ENCODE measurements at regions not wholly inside any gene's neighbourhood (a gene's known extent, or its start where the extent isn't known, plus 50 kb on each side); places are given as distances from the start of the nearest gene placed in this dataset.

- Histone ChIP-seq H2AFZ (ENCODE audit: low read depth, low read length) (no peak overlapping the region), H3K4me2 (ENCODE audit: insufficient read depth, low read length) (no peak overlapping the region), H3K4me1 (replicated peaks in 1 of 2; ENCODE audit: control insufficient read depth in 2 of 2, insufficient read depth in 2 of 2, low read length in 2 of 2) (no peaks in the 10 kb centered on the region), H3K36me3 (ENCODE audit: control insufficient read depth, insufficient read depth, low read length) (no peaks in the 10 kb centered on the region), H3K4me3 (no peak overlapping the region), H3K27me3 (ENCODE audit: control insufficient read depth in 2 of 2, insufficient read depth in 2 of 2, low read length in 2 of 2) (peaks cover 24 to 33% of the 10 kb centered on the region in 2 experiments; a peak in 4 of 5 replicates), H4K20me1 (replicated peaks; ENCODE audit: control insufficient read depth, insufficient read depth, low read length) (no peaks in the 10 kb centered on the region), H3K9ac (ENCODE audit: insufficient read depth in 1 of 2, low read depth in 2 of 2, low read length in 2 of 2) (no peak overlapping the region), H3K9me3 (replicated peaks; ENCODE audit: control insufficient read depth, insufficient read depth, low read depth, low read length) (no peaks in the 10 kb centered on the region), H3K27ac (ENCODE audit: extremely low read depth, low read depth, low read length) (no peak overlapping the region), H3K9me1 (ENCODE audit: control insufficient read depth, insufficient read depth, low read length) (no peaks in the 10 kb centered on the region), H3K79me2 (ENCODE audit: control insufficient read depth, insufficient read depth, low read length) (no peaks in the 10 kb centered on the region)
- intact Hi-C loops (cut with micrococcal nuclease): no loop called here
- FAIRE-seq (no peak), DNase-seq (ENCODE audit: extremely low read depth in 1 of 4, low spot score in 3 of 4) (no peak), ATAC-seq (no peak)
- BruUV-seq (replicated peaks): no TSS peak
- no peak for TF ChIP-seq YY1 (IDR thresholded peaks at IDR 0.05; ENCODE audit: borderline replicate concordance in 1 of 3, control insufficient read depth in 1 of 3, extremely low read depth in 1 of 3, insufficient read depth in 3 of 3, insufficient read length in 1 of 3, insufficient replicate concordance in 2 of 3, low read depth in 1 of 3, low read length in 2 of 3)
- no peak for TF ChIP-seq PHF21A (IDR thresholded peaks at IDR 0.05; ENCODE audit: borderline replicate concordance, low read depth)
- no peak for TF ChIP-seq CCNT2 (IDR thresholded peaks at IDR 0.05; ENCODE audit: borderline replicate concordance, extremely low read depth, insufficient read length, low read depth, low read length)
- TF ChIP-seq ETS2 (tag; IDR thresholded peaks at IDR 0.05; ENCODE audit: borderline replicate concordance, poor library complexity, severe bottlenecking): no peak
- no peak for TF ChIP-seq ZNF212 (CRISPR knock-in tag; IDR thresholded peaks at IDR 0.05)
- CTCF ChIA-PET (ENCODE audit: low intra/inter-chr PET ratio): no interaction called here
- POLR2A ChIA-PET: interaction anchor here (0.6 to 1.0 kb wide), 2 partner anchors 24 to 36 kb away, joined by 3 read pairs; no protein-coding TSS in a partner anchor
- 0% methylated on average over 4 of the region's 4 CpGs for WGBS (ENCODE audit: insufficient coverage, low coverage, missing lambda C conversion rate)
- in situ Hi-C loops (cut with MboI): loop anchor here (25.0 kb wide), 1 partner anchor 90 kb away; no protein-coding TSS in a partner anchor
Observed at GRCh38 chr7:26477381-26477990, 185.8 kb downstream of the SNX10 start.

All from K562 (cell line).